ENCODE measurements at regions not wholly inside any gene's neighbourhood (a gene's known extent, or its start where the extent isn't known, plus 50 kb on each side); places are given as distances from the start of the nearest gene placed in this dataset.
"Not testable (repeated sequence)": the region's sequence is repeated elsewhere in the genome, so short reads cannot be mapped to it uniquely, and the experiment has no call there.

DNA sequence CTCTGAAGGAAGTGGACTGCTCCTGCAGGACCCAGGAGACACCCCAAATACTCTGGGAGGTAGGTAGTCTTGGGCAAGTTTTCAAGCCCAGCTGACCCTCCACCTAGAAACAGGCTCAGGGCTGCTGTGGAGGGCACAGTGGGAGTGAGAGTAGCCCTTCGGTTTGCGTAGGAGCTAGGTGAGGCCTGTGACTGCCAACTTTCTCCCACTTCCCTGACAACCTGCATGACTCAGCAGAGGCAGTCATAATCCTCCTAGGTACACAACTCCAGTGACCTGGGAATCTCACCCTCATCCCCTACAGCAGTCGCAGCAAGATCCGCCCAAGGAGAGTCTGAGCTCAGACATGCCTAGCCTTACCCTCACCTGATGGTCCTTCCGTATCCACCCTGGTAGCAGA, 439.1 kb downstream of the CNTNAP4 start:
- not testable (repeated sequence) for DNase-seq (ENCODE audit: low spot score)

DNA sequence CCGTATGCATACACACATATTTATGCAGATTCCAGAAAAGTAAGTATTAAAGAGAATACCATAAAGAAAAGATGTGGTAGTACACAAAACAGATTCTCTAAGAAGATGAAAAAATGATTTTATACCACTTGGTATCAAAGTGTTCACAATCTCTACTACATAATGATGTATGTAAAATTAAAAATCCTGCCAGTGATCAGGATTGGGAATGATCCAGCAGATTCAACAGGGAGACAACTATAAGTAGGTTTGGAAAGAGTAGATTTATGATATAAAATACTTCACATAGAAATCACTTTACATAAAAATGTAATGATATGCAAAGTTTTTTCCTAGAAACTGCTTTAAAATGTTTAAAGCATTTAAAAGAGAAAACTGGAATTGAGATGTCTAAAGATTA, 447.0 kb downstream of the CNTNAP4 start:
- no peak for DNase-seq (ENCODE audit: low spot score)

GRCh38 chr16:76729525-76729924, 452.3 kb downstream of the CNTNAP4 start:
- peak; percentile 59 for DNase-seq (ENCODE audit: low spot score)

- peak; percentile 74 for DNase-seq (ENCODE audit: low spot score)
Observed at GRCh38 chr16:76732894-76733293, 455.7 kb downstream of the CNTNAP4 start.

DNA sequence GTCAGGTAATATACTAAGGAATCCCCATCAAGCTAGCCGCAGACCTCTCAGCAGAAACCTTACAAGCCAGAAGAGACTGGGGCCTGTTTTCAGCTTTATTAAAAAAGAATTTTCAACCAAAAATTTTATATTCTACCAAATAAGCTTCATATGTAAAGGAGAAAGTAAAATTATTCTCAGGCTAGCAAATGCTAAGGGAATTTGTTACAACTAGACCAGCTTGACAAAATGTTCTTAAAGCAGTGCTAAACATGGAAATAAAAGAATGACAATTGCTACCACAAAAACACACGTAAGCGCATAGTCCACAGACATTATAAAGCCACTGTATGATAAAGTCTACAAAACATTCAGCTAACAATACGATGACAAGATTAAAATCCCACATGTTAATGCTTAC, 449.4 kb upstream of the MON1B start:
- DNase-seq (ENCODE audit: low spot score), result no peak

DNA sequence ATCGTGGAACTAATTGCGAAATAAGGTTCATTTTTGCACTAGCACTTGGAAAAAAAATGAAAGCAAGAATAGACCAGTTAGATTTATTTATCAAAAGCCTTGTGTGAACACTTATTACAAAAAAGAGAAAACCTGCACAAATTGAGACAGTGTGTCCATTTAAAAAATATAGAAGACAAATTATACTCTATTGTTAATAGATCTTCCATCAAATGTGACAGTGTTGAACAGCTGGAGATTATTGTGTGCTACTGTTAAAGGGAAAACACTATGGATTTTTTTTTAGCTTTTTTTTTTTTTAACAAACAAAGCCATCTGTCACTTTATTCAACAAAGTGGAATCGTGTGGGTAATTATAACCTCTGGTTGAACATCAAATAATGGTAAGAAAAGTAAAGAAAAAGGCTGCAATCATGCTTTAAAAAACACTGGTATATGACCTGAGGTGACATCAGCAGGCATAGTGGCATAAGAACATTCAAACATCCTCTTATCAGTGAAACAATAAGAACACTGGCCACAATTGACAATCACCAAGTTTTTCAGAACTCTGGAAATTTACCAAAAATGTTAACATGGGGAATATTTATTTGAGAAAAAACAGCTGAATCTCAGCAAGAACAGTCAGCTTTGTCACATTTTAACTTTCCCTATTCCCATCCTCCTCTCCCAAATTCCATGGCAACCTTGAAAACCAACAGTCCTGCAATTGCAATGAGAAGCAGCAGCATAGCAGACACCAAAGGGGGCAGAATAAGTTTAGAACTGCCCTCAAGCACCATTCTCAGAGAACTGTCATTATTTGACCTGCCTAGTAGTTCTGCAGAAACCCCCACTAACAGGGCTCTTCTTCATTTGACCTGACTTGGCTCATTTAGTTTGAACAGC, 442.3 kb upstream of the MON1B start:
- DNase-seq (ENCODE audit: low spot score), result no peak

DNA sequence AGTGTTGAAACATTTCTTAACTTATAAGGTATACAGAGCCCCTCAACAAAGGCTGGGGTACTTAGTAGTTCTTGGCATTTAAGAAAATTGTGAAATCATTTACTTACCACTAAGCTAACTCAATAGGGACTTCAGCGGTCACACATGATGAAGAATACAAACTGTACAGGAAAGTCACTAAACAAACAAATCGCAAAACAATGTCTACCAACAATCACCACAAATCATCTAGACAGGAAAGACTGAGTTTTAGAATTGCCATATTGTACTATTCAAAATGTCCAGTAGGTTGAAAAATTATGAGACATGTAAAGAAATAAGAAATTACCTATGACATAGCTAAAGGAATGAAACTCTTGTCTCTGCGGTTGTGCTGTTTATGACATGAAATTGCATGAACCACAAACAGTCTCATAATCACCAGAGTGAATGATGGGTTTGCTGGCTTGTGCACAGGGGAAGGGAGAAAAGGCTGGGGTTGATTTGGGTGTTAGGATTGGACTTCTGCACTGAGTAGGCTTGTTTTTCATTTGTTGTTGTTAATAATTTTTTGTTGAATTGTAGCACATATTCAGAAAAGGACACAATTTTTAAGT, 441.1 kb upstream of the MON1B start:
- DNase-seq (ENCODE audit: low spot score), result no peak

DNA sequence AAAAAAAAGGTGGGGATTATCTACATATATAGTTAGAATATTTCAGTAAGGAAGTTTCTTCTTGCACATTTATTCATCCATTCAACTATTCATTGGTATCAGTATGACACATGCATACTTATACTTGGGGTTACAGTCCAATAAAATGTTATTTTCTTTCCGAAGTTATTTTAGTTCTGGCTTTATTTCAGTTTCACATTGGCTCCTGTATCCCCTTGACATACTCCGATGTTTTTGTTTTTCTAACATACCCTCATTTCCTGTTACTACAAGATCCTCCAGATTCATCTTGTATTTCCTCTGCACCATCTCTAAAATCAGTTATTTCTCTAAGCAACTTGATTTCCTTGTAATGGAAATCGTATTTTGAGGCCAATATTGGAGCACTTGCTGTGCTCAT, 435.5 kb upstream of the MON1B start:
- DNase-seq (ENCODE audit: low spot score), result no peak

DNA sequence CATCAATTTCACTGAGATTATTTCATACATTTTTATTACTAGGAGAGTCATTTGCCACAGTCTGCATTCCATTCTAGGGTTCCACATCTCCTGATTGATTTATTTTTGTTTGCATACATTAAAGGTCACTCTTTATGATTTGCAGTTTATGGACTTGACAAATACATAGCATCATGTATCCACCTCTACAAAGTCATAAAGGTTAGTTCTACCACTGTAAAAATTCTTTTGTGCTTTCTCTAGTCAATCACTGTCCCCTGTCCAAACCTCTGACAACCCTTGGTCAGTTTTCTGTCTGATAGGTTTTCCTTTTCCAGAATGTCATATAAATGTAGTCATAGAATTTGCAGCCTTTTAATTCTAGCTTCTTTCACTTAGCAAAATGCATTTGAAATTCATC, 434.6 kb upstream of the MON1B start:
- DNase-seq (ENCODE audit: low spot score), result no peak

- DNase-seq (ENCODE audit: low spot score), result no peak
Observed at GRCh38 chr16:76756951-76757350, 434.0 kb upstream of the MON1B start.

DNA sequence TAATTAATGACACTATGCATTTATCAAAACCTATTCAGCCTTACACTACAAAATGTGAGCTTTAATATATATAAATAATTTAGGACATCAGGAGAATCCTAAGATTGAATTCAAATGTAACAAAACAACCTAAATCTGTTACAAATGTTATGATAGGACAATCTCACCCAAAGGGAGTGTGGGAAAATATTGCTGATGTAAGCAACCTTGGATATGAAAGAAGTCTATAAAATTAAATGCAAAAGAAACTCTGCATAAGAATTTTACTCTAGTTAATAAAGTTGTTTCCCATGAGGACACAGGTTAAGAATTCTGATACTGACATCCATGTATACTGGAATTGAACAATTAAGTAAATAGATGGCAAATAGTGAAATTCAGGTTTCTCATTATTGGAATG, 424.5 kb upstream of the MON1B start:
- DNase-seq (ENCODE audit: low spot score), result no peak

DNA sequence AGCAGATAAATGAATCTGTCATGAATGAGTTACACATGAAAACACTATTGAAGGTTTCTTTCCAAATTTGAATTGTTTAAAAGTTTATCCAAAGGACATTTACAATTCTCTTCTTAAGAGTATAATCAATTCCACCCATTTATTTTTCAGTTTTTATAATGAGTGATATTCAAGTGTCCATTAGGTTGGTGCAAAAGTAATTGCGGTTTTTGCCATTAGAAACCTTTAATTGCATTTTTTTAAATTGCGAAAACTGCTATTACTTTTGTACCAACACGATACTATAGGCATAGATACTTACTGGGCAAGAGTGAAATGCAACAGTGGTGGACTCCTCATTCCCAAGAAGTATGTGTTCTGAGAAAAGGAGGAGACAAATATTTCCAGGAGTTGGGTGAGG, 422.7 kb upstream of the MON1B start:
- no peak for DNase-seq (ENCODE audit: low spot score)

- DNase-seq (ENCODE audit: low spot score), result no peak
Observed at GRCh38 chr16:76768948-76769347, 422.0 kb upstream of the MON1B start.

DNA sequence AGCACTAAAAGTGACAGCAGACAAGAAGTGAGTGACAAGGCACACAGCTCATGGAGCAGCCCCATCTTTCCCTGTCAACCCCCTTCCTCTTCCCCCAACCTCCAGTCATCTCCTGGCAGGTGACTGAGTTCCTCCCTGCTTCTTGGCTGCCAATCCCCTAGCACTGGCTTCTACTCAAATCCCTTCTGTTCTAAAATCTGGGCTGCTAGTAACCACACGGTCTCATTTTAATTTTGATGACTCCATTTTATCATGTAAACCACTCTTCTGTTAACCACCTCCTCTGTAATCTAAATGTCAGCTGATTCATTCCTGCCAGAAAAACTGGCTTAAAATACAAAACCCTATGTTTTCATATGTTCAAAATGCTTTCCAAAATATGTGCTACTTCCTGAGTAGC, 419.8 kb upstream of the MON1B start:
- DNase-seq (ENCODE audit: low spot score), result no peak

DNA sequence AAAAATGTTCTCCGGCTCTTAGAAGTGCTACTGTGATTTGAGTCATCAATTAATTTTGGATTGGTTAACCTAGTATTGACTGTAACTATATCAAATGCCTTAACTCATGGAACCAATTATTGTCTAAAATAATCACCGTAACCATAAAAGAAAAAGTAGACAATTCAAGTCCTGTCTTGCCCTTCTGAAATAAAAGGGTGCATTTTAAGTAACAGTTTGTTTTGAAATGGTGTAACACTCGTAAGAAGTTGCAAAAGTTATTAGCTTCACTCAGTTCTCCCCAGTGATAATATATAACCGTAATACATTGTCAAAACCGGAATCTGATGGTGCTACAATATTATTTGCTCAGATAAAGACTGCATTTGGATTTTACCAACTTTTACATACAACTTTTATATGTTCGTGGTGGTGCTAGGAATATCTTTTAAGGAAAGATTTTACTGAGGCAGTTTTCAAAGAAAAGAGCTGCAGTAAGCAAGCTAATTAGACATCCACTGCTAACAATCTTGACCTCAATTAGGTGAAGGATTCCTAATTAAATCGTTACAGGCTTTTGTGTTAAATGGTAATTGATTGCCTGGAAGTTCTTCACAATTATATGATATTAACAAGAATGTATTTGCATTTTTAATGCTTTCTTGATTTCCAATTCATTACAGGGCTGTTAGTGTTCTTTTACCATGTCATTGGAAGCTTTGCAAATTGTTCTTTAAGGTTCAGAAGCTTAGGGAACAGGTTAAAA, 413.1 kb upstream of the MON1B start:
- no peak for DNase-seq (ENCODE audit: low spot score)

GRCh38 chr16:76780556-76780955, 410.4 kb upstream of the MON1B start:
- no peak for DNase-seq (ENCODE audit: low spot score)

DNA sequence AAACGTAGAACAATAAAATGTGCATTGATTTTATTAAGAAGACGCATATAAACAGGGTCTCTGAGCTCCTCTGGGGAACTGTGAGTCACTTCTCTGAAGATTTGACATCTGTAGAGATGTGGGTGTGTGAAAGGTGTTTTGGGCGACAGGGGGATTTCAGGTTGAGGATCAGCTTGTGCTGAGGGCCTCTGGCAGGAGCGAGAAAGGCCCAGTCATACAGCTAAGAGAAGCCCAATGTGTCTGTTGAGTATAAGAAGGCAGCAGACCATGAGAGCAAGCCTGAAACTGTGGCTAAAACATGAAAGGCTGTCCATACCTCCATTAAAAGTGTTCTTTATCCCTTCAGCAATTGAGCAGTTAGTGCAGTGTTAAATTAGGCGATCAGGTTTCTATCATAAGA, 406.5 kb upstream of the MON1B start:
- no peak for DNase-seq (ENCODE audit: low spot score)

DNA sequence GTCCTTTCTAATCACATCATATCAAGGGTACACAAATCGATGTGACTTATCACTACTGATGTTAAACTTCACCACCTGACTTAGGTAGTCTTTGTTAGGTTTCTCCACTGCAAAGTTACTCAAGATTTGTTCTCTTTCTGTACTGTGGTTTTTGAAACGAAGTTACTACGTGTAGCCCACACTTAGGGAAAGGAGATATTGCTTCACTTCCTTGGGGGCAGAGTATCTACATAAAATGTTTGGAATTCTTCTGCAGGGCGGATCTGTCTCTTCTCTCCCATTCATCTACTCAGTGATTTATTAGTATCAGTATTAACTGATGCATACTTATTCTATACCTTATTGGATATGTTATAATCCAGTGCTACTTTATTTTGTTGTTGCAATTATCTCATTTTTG, 403.6 kb upstream of the MON1B start:
- DNase-seq (ENCODE audit: low spot score), result no peak

- DNase-seq (ENCODE audit: low spot score), result no peak
Observed at GRCh38 chr16:76791151-76791550, 399.8 kb upstream of the MON1B start.

DNA sequence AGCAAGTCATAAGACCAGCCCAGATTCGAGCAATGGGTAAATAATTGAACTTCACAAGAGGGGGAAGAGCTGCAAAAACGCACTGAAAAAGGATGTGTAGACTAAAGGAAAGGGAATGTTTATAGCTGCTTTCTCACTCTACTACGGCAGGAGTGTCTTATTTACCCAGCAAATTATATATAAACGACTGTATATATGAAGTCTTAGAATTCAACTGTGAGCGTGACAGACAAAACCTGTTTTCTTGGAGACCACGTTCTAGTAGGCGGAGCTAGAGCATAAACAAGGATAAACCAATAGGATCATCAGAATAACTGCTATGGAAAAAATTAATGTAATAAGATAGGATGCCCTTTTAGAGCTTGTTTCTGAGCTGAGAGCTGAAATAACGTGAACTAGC, 394.6 kb upstream of the MON1B start:
- DNase-seq (ENCODE audit: low spot score), result no peak

GRCh38 chr16:76796978-76797377, 394.0 kb upstream of the MON1B start:
- DNase-seq (ENCODE audit: low spot score), result no peak

DNA sequence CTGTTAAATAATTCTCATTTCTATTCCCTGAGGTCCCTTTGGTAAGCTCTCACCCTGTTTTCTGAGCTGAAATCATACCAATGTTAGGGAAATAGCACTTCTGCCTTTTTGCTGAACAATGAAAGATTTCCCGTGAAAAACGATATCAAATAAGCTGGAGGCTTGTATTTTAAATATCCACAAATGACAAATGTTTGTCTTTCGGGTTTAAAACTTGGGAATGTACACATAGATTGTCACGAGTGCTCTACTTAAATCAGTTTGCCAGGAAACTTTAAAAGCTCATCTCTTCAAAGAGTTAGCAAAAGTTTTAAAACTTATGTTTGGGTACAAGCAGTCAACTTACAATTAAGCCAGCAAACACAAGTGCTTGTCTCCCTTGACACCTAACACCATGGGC, 393.5 kb upstream of the MON1B start:
- DNase-seq (ENCODE audit: low spot score), result no peak

DNA sequence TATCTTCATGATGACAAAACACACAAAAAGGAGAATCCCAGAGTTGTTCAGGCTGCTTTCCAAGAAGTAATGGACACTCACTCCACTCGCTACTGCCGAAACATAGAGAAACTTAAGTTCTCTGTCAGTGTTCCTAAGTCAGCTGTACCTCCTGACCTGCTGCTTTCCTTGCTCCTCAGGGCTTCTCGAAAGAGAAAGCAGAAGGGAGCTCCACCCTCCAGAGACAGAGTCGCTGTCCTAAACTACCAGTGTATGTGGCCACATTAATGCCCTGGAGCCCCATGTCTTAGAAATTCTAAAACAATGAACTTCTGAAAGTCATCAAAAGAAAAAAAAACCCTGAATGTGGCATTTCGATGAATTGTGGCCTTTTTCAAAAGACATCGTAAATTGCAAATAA, 390.8 kb upstream of the MON1B start:
- no peak for DNase-seq (ENCODE audit: low spot score)
